HG03457 (cell line): ENCODE measurements at regions not wholly inside any gene's neighbourhood (a gene's known extent, or its start where the extent isn't known, plus 50 kb on each side); places are given as distances from the start of the nearest gene placed in this dataset.
A peak's percentile ranks its signal among the peaks of the same experiment; 100 is the strongest.
"Not testable (repeated sequence)": the region's sequence is repeated elsewhere in the genome, so short reads cannot be mapped to it uniquely, and the experiment has no call there.

Source experiments
- ATAC-seq: cut with Tn5 transposase; IDR thresholded peaks from one replicate; pipeline ENCODE4 v1.9.1; 2021; ENCODE audit warnings: moderate number of reproducible peaks; ENCODE audit not compliant: unreplicated experiment

DNA sequence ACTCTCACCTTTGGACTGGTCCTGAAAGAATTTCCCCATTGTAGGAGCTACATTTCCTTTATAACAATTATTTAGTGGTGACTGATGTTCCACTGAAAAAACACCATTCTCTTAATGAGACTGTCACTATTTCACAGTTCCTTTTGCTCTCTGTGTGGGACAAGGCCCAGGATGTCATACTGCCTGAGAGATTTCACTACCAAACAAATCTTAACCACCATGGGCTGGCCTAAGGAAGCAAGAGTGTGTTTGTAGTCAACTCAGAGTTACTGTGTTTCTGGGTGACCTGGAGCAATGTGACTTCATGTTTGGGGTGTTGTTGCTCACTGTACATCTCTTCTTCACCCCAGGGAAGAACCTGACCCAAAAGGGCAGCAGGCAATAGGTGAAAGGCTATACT lies 50.1 kb upstream of the ZNF608 start:
- ATAC-seq = no peak

DNA sequence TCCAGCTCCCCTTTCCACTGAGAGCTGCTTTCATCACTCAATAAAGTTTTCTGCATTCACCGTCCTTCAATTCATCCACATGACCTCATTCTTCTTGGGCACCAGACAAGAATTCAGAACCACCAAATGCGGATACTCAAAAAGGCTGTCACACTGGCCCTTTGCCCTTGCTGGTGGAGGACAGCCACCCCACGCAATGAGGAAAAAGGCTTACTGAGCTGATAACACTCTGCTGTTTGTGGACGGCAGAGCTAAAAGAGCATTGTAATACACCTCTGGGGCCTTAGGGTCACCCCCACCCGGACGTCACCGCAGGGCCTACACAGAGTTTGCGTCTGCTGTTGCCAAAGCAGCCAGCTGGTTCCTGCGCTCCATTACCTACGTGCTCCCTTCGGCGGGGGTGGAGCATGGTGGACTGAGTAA lies 51.2 kb upstream of the ZNF608 start:
- no peak for ATAC-seq

- no peak for ATAC-seq
Observed at GRCh38 chr5:124798890-124799289, 52.5 kb upstream of the ZNF608 start.

- ATAC-seq = no peak
Observed at GRCh38 chr5:124801551-124801950, 55.1 kb upstream of the ZNF608 start.

- ATAC-seq = no peak
Observed at GRCh38 chr5:124803617-124804323, 57.3 kb upstream of the ZNF608 start.

- no peak for ATAC-seq
Observed at GRCh38 chr5:124806026-124806372, 59.6 kb upstream of the ZNF608 start.

DNA sequence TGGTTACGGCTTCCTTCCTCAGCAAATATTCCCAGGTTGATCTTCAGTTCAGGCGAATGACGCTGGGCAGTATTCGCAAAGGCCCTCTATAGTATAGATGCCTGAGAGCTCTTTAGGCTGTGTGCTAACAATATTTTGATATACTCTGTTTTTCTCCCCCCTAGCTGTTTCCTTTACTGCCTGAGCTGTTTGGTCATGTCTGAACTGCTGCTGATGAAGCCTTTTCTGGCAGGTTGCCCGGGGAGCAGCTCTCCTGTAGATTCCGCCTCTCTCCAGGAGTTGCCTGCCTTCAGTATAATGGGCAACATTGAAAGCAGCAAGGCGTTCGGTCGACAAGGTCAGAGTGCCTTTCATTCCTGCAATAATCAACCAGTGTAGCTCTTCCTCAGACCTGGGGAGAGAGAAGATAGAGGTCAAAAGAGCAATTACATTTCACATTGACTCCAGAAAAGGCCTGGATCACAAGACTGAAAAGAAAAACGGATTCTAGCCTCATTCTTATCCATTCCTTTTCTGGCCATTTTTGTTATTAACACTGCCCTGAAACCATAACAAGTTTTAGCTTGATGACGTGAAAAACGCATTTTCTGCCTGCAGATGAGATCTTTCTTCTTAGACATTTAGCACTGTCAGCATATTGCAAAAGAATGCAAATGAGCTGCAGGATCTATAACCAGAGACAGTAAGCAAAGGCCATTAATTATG lies 60.1 kb upstream of the ZNF608 start:
- no peak for ATAC-seq

- no peak for ATAC-seq
Observed at GRCh38 chr5:124808842-124809268, 62.4 kb upstream of the ZNF608 start.

- ATAC-seq = no peak
Observed at GRCh38 chr5:124810396-124811006, 64.1 kb upstream of the ZNF608 start.

DNA sequence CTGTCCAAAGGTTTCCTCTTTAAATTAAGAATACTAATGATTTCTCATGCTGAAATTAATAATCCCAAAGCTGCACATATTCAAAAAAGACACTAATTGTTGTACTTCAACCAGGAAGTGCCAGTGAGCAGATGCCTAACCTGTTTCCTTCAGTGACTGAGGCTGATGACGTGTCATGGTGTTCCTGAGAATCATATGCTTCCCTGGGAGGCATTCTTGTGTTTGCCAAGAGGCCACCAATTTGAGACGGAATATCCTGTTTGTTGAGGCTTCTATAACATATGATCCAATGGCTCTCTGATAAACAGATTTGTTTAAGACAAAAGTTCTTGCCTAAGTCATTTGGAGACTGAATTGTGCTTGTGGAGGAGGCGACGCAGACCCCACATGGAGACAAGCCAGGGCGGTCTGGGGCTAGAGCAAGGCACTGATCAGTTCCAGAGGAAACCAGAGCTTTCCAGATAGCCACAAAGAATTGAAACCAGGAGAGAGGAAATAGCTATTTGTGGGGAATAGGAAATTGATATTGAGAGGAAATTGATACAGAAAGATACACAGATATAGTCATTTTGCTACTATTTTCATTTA lies 66.4 kb upstream of the ZNF608 start:
- no peak for ATAC-seq

DNA sequence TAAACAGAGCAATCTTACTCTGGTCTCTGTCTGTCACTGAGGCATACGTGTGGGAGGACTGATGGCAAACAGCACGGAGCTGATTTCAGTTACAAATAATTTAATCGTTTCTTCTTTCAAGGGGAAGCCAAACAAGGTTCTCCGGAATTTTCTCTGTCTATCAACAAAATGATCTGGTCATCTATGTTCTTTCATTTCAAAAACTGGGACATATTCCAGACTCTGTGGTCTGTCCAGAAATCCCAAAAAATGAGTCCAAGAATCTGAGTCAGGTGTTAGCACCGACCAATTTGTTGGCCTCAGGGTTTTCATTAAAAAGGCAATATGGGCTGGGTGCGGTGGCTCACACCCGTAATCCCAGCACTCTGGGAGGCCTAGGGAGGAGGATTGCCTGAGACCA lies 69.9 kb upstream of the ZNF608 start:
- no peak for ATAC-seq

- ATAC-seq = no peak
Observed at GRCh38 chr5:124819201-124819600, 72.8 kb upstream of the ZNF608 start.

DNA sequence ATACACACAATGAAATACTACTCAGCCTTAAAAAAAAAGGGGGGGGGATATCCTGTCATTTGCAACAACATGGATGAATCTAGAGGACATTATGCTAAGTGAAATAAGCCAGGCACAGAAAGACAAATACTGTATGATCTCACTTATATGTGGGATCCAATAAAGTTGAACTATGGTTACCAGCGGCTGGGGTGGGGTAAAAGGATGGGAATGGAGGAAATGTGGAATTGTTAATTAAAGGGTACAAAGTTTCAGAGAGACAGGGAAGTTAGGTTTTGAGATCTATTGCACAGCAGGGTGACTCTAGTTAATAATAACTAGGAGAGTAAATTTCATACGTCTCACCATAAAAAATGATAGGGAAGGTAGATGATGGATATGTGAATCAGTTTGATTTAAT lies 76.2 kb upstream of the ZNF608 start:
- ATAC-seq = no peak

- no peak for ATAC-seq
Observed at GRCh38 chr5:124823380-124823779, 76.9 kb upstream of the ZNF608 start.

DNA sequence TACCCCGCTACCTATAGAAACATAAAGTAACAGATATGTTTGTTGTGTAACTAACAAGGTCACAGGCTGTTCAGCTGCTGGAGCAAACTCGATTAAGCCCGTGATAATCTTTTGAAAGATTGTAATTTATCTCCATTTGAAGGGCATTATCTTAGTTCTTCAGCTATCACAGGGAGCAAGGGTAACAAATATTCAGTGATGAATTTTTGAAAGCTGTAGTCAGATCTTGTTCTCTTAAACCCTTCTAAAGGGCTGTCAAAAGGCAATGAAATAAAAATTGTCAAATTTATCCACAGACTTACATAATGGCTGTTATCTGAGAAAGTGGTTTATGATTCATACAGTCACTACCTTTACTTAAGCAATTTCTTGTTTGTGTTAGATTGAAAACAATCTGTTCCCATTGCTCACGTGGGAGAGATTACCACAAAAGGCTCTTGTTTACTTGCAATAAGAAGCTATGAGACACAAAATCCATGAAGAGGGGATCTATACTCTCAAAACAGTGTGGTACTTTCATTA lies 78.3 kb upstream of the ZNF608 start:
- no peak for ATAC-seq

DNA sequence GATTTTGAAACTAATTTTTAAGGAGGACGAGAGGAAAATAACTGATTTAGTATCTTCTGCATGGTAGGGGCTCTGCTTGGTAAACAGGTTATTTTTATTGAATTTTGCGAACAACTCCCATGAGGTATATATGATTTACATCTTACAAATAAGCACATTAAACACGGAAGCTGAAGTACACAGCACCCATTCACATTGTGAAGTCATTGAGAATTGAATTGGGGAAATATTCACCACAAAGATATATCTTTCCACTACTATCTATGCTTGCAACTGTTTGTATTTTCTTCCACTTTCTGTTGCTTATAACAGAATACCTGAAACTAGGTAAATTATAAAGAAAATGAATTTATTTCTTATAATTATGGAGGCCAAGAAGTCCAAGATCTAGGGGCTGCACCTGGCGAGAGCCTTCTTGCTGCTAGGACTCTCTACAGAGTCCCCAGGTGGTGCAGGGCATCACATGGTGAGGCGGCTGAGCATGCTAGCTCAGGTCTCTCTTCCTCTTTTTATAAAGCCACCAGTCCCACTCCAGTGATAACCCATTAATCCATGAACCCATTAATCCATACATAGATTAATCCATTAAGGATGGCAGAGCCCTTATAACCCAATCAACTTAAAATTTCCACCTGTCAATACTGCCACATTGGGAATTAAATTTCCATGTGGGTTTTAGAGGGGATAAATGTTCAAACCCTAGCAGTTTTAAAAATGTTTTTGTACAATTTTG lies 79.0 kb upstream of the ZNF608 start:
- peak; percentile 71 for ATAC-seq

- ATAC-seq = no peak
Observed at GRCh38 chr5:124825983-124826337, 79.5 kb upstream of the ZNF608 start.

- no peak for ATAC-seq
Observed at GRCh38 chr5:124828731-124829234, 82.3 kb upstream of the ZNF608 start.

GRCh38 chr5:124831687-124832240 lies 85.3 kb upstream of the ZNF608 start:
- no peak for ATAC-seq

DNA sequence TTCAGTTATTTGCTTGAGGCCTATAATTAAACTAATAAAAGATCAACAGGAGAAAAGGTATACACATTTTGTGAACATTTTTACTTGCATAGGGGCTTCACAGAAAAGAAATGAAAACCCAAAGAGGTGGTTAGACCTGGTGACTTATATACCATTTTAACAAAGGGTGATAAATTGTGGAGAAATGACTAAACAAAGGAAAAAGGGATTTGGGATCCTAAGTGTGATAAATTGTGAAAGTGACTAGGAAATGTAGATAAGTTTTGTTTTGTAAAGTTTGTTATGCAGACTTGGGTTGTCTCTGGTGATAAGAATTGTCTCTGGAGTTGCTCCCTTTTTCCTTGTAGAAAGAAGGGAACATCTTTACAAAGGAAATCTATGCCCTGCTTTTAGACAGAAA lies 86.1 kb upstream of the ZNF608 start:
- ATAC-seq = no peak

- ATAC-seq = not testable (repeated sequence)
Observed at GRCh38 chr5:124836314-124836713, 89.9 kb upstream of the ZNF608 start.
